ENCODE measurements at regions not wholly inside any gene's neighbourhood (a gene's known extent, or its start where the extent isn't known, plus 50 kb on each side); places are given as distances from the start of the nearest gene placed in this dataset.
A peak's percentile ranks its signal among the peaks of the same experiment; 100 is the strongest.

- no peak for DNase-seq
Measured at GRCh38 chr13:84684804-84685203, 802.5 kb upstream of the SLITRK1 start.

- DNase-seq: no peak
Measured at GRCh38 chr13:84684048-84684662, 801.9 kb upstream of the SLITRK1 start.

GRCh38 chr13:84683448-84683847 lies 801.2 kb upstream of the SLITRK1 start:
- DNase-seq: no peak

GRCh38 chr13:84677836-84678235 lies 795.6 kb upstream of the SLITRK1 start:
- no peak for DNase-seq

DNA sequence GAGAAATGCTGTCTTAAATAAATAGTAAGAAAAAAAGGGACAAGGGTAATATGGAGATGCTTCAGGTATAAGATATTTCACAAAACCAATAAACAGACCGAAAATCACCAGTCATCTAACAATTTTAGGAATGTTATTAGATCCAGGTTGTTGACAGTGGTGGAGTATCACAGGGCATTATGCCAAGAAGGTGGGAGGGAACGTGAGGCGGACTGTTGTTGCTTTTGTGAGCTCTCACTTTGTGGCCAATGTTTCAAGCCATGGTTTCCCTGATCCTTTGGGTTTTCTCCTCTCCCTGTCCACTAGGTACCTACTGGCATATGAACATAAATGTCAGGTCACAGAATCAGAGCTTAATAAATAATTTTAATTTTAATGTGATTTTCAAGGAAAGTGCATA lies 790.3 kb upstream of the SLITRK1 start:
- DNase-seq: no peak

- DNase-seq: no peak
Measured at GRCh38 chr13:84670245-84670644, 788.0 kb upstream of the SLITRK1 start.

DNA sequence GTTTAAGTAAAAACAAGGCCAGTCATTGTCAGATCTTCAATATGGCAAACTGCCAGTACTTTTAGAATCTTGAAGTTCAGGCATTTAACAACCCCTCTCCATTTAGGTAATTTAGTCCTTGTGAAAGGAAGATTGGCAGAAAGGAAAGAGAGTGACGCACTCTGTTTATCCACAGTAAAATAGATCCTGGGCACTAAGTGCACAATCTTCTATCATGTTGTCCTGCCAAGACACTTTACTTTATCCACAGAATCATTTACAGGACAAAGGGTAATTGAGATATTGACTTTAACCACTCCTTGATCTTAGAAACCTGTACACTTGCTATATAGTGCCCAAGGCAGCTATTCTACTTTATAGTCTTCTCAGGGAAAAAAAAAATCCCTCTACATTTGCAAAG lies 786.4 kb upstream of the SLITRK1 start:
- no peak for DNase-seq

GRCh38 chr13:84662491-84662890 lies 780.2 kb upstream of the SLITRK1 start:
- no peak for DNase-seq

DNA sequence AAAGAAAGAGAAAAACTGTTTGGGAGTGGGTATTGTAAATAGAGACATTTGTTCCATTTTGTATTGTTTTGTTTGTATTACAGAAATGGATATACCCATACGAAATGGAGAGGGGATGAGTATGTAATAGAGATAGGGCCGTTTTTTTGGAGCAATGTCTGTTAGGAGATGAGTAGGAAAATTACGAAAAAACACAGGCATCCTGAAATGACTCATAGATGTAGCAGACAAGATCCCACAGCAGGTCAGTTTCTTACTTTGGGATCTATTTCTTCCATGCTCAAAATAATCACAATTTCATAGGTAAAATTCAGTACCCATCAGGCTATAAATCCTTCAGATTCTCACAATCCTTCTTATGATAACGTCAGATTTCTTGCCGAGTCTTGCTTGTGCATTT lies 779.4 kb upstream of the SLITRK1 start:
- DNase-seq: no peak

DNA sequence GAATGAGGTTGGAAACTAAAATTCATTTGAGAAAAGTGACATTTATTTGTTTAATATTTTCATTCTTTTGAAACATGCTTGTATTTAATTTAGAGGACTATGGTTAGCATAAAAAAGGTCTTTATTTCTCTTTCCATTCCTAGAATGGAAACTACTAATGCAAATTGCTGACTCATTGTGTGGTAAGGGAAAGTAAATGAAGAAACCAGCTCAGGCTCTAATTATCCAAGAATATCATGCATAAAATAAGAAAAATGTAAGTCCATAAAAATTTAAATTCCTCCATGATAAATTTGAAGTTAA lies 777.0 kb upstream of the SLITRK1 start:
- DNase-seq: no peak

GRCh38 chr13:84658491-84659358 lies 776.5 kb upstream of the SLITRK1 start:
- peak; percentile 22 for DNase-seq

DNA sequence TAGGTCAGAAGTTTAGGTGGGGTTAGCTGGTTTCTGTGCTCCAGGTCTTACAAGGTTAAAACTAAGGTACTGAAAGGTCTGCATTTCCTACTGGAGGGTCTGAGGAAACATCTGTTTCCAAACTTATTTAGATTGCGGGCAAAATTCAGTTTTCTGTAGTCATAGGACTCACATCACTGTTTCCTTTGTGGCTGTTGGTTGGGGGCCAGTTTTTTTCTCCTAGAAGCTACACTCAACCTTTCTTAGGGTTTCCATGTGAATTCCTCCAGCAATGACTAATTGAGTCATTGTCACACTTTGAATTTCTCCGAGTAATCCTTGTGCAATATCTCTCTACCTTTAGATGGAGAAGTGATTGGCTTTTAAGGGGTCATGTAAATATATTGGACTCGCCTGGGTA lies 773.4 kb upstream of the SLITRK1 start:
- DNase-seq: no peak

GRCh38 chr13:84654654-84655275 lies 772.5 kb upstream of the SLITRK1 start:
- no peak for DNase-seq

DNA sequence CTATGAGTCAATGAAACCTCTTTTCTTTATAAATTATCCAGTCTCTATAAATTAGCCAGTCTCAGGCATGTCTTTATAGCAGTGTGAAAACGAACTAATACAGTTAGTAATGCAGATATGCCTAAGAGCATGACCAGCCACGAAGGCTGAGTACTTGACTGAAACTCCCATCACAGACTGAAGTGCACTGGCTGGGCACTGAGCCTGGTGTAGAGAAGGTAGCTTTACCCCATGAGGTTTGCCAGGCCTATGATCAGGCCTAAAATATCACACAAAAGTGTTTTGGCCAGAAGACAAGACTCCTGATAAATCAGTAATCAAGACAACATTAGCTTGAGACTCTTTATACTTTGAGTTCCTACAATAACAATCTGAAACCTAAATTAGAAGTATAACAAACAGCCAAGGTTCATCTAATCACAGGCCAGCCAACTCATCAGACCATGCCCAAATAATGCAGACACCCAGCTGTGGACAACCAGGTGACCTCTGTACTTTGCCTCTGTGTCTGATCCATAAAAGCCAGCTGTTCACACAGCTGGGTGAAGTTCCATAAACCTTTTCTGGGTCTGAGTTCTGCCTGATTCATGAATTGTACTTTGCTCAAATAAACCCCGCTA lies 771.8 kb upstream of the SLITRK1 start:
- DNase-seq: no peak

DNA sequence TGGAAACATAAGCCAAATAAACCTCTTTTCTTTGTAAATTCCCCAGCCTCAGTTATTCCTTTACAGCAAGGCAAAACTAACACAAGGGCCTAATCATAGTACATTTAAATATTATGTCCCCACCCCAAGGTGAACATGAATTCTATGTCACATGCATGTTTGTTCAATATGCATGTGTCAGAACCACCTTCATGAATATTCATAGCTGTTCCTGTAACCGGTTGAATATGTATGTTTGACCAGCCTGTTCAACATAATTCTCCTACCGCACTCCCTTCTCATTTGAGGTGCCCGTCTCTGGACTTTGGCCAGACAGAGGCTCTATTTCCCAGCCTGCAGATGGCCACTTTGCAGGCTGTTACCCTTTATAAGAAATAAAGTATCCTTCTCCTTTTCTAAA lies 769.4 kb upstream of the SLITRK1 start:
- no peak for DNase-seq

DNA sequence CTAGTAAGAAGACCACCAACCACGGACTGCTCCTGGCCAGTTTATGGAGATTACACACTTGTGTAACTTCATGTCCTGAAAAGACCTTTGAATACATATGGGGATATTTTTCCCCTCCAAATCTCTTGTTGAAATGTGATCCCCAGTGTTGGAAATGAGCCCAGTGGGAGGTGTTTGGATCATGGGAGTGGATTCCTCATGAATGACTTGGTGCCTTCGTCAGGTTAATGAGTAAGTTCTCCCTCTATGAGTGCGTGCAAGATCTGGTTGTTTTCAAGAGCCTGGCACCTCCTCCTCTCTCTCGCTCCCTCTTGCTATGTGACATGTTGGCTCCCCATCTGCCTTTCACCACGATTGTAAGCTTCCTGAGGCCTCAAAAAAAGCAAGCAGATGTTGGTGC lies 769.0 kb upstream of the SLITRK1 start:
- no peak for DNase-seq

DNA sequence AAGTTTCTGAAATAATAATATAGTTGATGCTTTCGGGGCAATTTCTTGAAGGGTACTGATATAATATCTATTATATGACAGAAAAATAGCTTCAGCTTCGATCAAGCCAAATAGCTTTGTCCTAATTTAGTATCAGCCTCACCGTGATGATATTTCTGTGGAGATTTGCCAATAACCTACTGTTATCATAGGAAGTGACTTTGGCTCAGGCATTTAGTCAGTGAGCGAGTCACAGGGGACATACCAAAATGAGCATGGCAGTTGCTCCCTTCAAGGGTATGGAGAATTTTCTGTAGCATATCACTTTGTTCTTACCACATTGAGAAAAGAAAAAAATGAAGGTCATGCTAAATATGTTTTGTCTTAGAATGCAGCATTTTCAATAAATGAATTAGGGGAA lies 767.6 kb upstream of the SLITRK1 start:
- no peak for DNase-seq

DNA sequence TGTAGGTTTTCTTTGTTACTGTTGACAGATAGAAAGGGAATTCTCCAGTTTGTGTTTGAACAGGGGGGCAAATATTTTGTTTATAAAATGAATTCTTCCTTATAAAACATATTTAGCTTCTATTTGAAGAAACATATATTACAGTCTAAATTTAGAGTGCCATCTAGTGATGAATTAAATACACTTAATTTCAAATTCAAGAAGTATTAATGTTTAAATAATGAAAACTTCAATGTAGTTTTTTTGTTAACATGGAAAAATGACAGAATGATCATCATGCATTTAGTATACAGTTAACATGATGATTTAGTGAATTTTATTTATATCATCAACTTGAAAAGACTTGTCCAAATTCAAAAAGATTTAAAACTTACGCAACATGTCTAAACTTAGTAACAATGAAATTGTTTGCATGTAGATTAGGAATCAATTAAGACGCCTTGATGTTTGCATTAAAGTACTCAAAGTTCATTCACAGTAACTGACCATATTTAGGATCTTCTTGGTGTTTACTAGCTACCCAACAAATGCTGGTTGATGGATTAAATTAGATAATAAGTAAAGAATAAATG lies 765.9 kb upstream of the SLITRK1 start:
- DNase-seq: no peak

- no peak for DNase-seq
Measured at GRCh38 chr13:84646957-84647356, 764.7 kb upstream of the SLITRK1 start.

GRCh38 chr13:84645196-84646012 lies 763.1 kb upstream of the SLITRK1 start:
- peak; percentile 27 for DNase-seq

DNA sequence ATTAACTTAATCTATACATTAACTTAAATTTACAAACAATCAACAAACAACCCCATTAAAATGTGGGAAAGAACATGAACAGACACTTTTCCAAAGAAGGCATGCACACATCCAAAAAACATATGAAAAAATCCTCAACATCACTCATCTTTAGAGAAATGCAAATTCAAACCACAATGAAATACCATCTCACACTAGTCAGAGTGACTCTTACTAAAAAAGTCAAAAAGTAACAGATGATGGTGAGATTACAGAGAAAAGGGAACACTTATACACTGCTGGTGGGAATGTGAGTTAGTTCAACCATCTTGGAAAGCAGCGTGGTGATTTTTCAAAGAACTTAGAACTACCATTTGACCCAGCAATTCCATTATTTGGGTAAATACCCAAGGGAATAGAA lies 759.2 kb upstream of the SLITRK1 start:
- no peak for DNase-seq

DNA sequence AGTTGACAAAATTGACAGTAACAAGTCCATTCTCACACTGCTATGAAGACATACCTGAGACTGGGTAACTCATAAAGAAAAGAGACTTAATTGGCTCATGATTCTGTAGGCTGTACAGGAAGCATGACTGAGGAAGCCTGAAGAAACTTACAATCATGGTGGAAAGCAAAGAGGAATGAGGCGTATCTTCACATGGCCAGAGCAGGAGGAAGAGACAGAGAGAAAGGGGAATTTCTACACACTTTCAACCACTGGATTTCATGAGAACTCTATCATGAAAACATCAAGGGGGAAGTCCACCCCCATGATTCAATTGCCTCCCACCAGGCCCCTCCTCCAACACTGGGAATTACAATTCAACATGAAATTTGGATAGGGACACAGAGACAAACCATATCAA lies 758.4 kb upstream of the SLITRK1 start:
- no peak for DNase-seq

DNA sequence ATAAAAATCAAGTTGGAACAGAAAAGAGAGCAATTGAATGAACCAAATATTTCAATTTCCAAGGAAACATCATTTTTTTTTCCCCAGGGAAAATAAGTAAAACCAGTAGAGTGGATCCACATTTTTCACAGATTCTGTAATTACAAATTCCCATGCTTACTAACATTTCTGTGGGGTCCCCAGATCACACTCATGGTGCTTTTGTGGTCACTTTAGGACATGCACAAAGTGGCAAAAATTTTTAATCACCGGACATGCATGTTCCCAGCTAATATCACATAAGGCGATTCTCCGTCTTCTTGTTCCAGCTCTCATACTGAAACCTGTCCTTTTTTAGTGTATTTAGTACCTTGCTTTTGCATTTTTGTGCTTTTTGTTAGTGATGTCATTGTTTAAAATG lies 748.2 kb upstream of the SLITRK1 start:
- no peak for DNase-seq

Data from NCI-H146 (cell line).